Sigmoid colon (tissue), 6 donors: ENCODE measurements at regions not wholly inside any gene's neighbourhood (a gene's known extent, or its start where the extent isn't known, plus 50 kb on each side); places are given as distances from the start of the nearest gene placed in this dataset.

Source experiments
- DNase-seq: peaks from one replicate; pipeline ENCODE4 v3.0.0-alpha.2; 2019
- H3K27ac ChIP-seq, 4 donors: fragments of 200-600 bp; sonication (generic); one replicate each; pipeline ENCODE4 v1.5.1; 2016 to 2019; ENCODE audit warnings: mild to moderate bottlenecking in 1 of 4
- H3K27me3 ChIP-seq, 3 donors: fragments of 200-600 bp; sonication (generic); one replicate each; pipeline ENCODE4 v1.5.1; 2019; ENCODE audit warnings: mild to moderate bottlenecking in 1 of 3
- H3K36me3 ChIP-seq, 4 donors: fragments of 200-600 bp; sonication (generic); one replicate each; pipeline ENCODE4 v1.5.1; 2016 to 2019
- H3K4me1 ChIP-seq, 4 donors: fragments of 200-600 bp; sonication (generic); one replicate each; pipeline ENCODE4 v1.5.1; 2017 to 2019
- H3K4me3 ChIP-seq, 4 donors: fragments of 200-600 bp; sonication (generic); one replicate each; pipeline ENCODE4 v1.5.1; 2017 to 2019; ENCODE audit warnings: mild to moderate bottlenecking in 2 of 4, moderate library complexity in 1 of 4
- H3K9me3 ChIP-seq, 4 donors: fragments of 200-600 bp in 3 of 4; sonication (generic) in 3 of 4; one replicate each; pipeline versions ENCODE4 v1.5.1 to v1.6.1; 2013 to 2019
- CTCF ChIP-seq, 4 experiments: fragments of 450-650 bp in 3 of 4; fragments of 200-600 bp in 1 of 4; IDR thresholded peaks; one replicate each; pipeline ENCODE4 v1.5.1; 2016 to 2019; ENCODE audit warnings: antibody characterized with exemption in 4 of 4, mild to moderate bottlenecking in 3 of 4, moderate library complexity in 2 of 4
- EP300 ChIP-seq, 4 donors: sonication (generic); formaldehyde crosslinking; IDR thresholded peaks; one replicate each; pipeline ENCODE4 v1.6.1; 2017; ENCODE audit warnings: antibody characterized with exemption in 4 of 4
- POLR2A ChIP-seq, 2 donors: fragments of 450-650 bp; IDR thresholded peaks; one replicate each; pipeline ENCODE4 v1.6.1; 2016; ENCODE audit warnings: antibody characterized with exemption in 2 of 2, mild to moderate bottlenecking in 2 of 2, moderate library complexity in 2 of 2
- POLR2AphosphoS5 ChIP-seq, 4 donors: sonication (generic); formaldehyde crosslinking; IDR thresholded peaks; one replicate each; pipeline ENCODE4 v1.6.1; 2017; ENCODE audit warnings: antibody characterized with exemption in 4 of 4
- WGBS, 2 donors: extraction: QIAGEN DNeasy Blood & Tissue Kit; methylation state at CpG; one replicate each; pipeline ENCODE4 v1.1.7; 2013; 5-methylcytosine and 5-hydroxymethylcytosine counted together
- intact Hi-C: fragments of 100-400 bp; cut with DNase I; formaldehyde crosslinking; loops from one replicate; pipeline ENCODE4 v1.15.1; 2023
- donor health status: healthy with polysubstance abuse.
- donor health status: healthy.

- H3K9me3 ChIP-seq = no peaks in the 10 kb centered on the region
- intact Hi-C loops = no loop called here
- H3K4me3 ChIP-seq = no peak overlapping the region
- TF ChIP-seq POLR2A (IDR thresholded peaks at IDR 0.05) (no peak), POLR2AphosphoS5 (IDR thresholded peaks at IDR 0.05) (no peak), EP300 (IDR thresholded peaks at IDR 0.05) (no peak)
- no peak for DNase-seq
- H3K27ac ChIP-seq = no peak overlapping the region
- peaks cover 0 to 10% (median 0%) of the 10 kb centered on the region in 4 donors for H3K4me1 ChIP-seq
- H3K27me3 ChIP-seq = no peaks in the 10 kb centered on the region
- 61 to 82% methylated on average over 3 of the region's 3 CpGs for WGBS, 2 donors
- no peaks in the 10 kb centered on the region for H3K36me3 ChIP-seq
Measured at GRCh38 chr2:6065703-6066102, 373.5 kb downstream of the SOX11 start.

GRCh38 chr2:6067089-6067488 lies 374.9 kb downstream of the SOX11 start:
- no peak overlapping the region for H3K27ac ChIP-seq
- H3K27me3 ChIP-seq = no peaks in the 10 kb centered on the region
- TF ChIP-seq CTCF (IDR thresholded peaks at IDR 0.05) = no peak
- TF ChIP-seq EP300 (IDR thresholded peaks at IDR 0.05) = no peak
- TF ChIP-seq POLR2A (IDR thresholded peaks at IDR 0.05) = no peak
- TF ChIP-seq POLR2AphosphoS5 (IDR thresholded peaks at IDR 0.05) = no peak
- H3K4me1 ChIP-seq = peaks cover 0 to 10% (median 0%) of the 10 kb centered on the region in 4 donors
- DNase-seq = no peak
- H3K9me3 ChIP-seq = no peaks in the 10 kb centered on the region
- H3K4me3 ChIP-seq = no peak overlapping the region
- intact Hi-C loops = no loop called here
- no peaks in the 10 kb centered on the region for H3K36me3 ChIP-seq
- WGBS, 2 donors = 77 to 79% methylated on average over 6 of the region's 6 CpGs

- Histone ChIP-seq H3K27me3 (no peaks in the 10 kb centered on the region), H3K36me3 (no peaks in the 10 kb centered on the region), H3K27ac (no peak overlapping the region), H3K4me3 (no peak overlapping the region), H3K9me3 (no peaks in the 10 kb centered on the region), H3K4me1 (peaks cover 0 to 10% (median 0%) of the 10 kb centered on the region in 4 donors)
- no peak for DNase-seq
- TF ChIP-seq POLR2A (IDR thresholded peaks at IDR 0.05) (no peak), POLR2AphosphoS5 (IDR thresholded peaks at IDR 0.05) (no peak), EP300 (IDR thresholded peaks at IDR 0.05) (no peak), CTCF (IDR thresholded peaks at IDR 0.05) (no peak)
- intact Hi-C loops = no loop called here
Measured at GRCh38 chr2:6067806-6068205, 375.6 kb downstream of the SOX11 start.

- TF ChIP-seq POLR2A (IDR thresholded peaks at IDR 0.05) (no peak), CTCF (IDR thresholded peaks at IDR 0.05) (no peak), POLR2AphosphoS5 (IDR thresholded peaks at IDR 0.05) (no peak), EP300 (IDR thresholded peaks at IDR 0.05) (no peak)
- 33 to 61% methylated on average over 6 of the region's 6 CpGs for WGBS, 2 donors
- H3K9me3 ChIP-seq = no peaks in the 10 kb centered on the region
- H3K27me3 ChIP-seq = no peaks in the 10 kb centered on the region
- peaks cover 0 to 10% (median 0%) of the 10 kb centered on the region in 4 donors for H3K4me1 ChIP-seq
- H3K36me3 ChIP-seq = no peaks in the 10 kb centered on the region
- intact Hi-C loops = no loop called here
- H3K4me3 ChIP-seq = no peak overlapping the region
- no peak overlapping the region for H3K27ac ChIP-seq
- DNase-seq = no peak
Measured at GRCh38 chr2:6068429-6068828, 376.2 kb downstream of the SOX11 start.

- no peak overlapping the region for H3K27ac ChIP-seq
- H3K4me1 ChIP-seq = peaks cover 0 to 10% (median 0%) of the 10 kb centered on the region in 4 donors
- TF ChIP-seq POLR2AphosphoS5 (IDR thresholded peaks at IDR 0.05) = no peak
- TF ChIP-seq EP300 (IDR thresholded peaks at IDR 0.05) = no peak
- TF ChIP-seq POLR2A (IDR thresholded peaks at IDR 0.05) = no peak
- TF ChIP-seq CTCF (IDR thresholded peaks at IDR 0.05) = no peak
- H3K9me3 ChIP-seq = no peaks in the 10 kb centered on the region
- intact Hi-C loops = no loop called here
- H3K4me3 ChIP-seq = no peak overlapping the region
- H3K27me3 ChIP-seq = no peaks in the 10 kb centered on the region
- H3K36me3 ChIP-seq = no peaks in the 10 kb centered on the region
- DNase-seq = no peak
- 53 to 63% methylated on average over 5 of the region's 5 CpGs for WGBS, 2 donors
Measured at GRCh38 chr2:6069381-6069780, 377.2 kb downstream of the SOX11 start.
